IMR-90 (cell line): ENCODE measurements at regions not wholly inside any gene's neighbourhood (a gene's known extent, or its start where the extent isn't known, plus 50 kb on each side); places are given as distances from the start of the nearest gene placed in this dataset.

Experiments
- ATAC-seq: fragments of 200-7000 bp; cut with Tn5 transposase; 2 replicates; pipeline ENCODE4 v1.9.1; 2020; ENCODE audit warnings: low read depth, mild to moderate bottlenecking, moderate library complexity
- BruUV-seq: library from RNA; stranded (reverse); fragments of 400-500 nt; replicated peaks from 2 replicates; lab custom pipeline; 2021; lab: Mats Ljungman, UMichigan
- CTCF ChIA-PET: fragments of 300-600 bp; formaldehyde crosslinking; extraction: SDS; loops from one replicate; lab custom pipeline; 2021; ENCODE audit warnings: antibody characterized with exemption; lab: Yijun Ruan, JAX
- POLR2A ChIA-PET: fragments of 300-600 bp; sonication (Branson Sonifier 250); formaldehyde crosslinking; loops from one replicate; lab custom pipeline; 2022; ENCODE audit warnings: antibody characterized with exemption; ENCODE audit not compliant: unreplicated experiment; lab: Charles Lee
- DNase-seq: peaks from one replicate; pipeline ENCODE4 v3.0.0; 2013
- H2AFZ ChIP-seq: replicated peaks from 2 replicates; pipeline ENCODE3; 2013; ENCODE audit warnings: low read length, mild to moderate bottlenecking; ENCODE audit not compliant: poor library complexity
- H2AK5ac ChIP-seq: 2 replicates; pipeline ENCODE4 v1.6.1; 2013; ENCODE audit warnings: low read depth, low read length, inconsistent platforms
- H2AK9ac ChIP-seq: replicated peaks from 2 replicates; pipeline ENCODE3; 2013; ENCODE audit warnings: mild to moderate bottlenecking, low read depth, low read length, moderate library complexity; ENCODE audit not compliant: poor library complexity
- H2BK120ac ChIP-seq: 2 replicates; pipeline ENCODE4 v1.6.1; 2013; ENCODE audit warnings: low read depth, low read length, inconsistent platforms
- H2BK15ac ChIP-seq: 3 replicates; pipeline ENCODE4 v1.6.1; 2013; ENCODE audit warnings: low read depth, low read length, inconsistent platforms
- H2BK20ac ChIP-seq: 2 replicates; pipeline ENCODE4 v1.6.1; 2013; ENCODE audit warnings: low read depth, mild to moderate bottlenecking, inconsistent platforms, low read length, moderate library complexity
- H2BK5ac ChIP-seq: 2 replicates; pipeline ENCODE4 v1.6.1; 2013; ENCODE audit warnings: mild to moderate bottlenecking, low read depth, low read length, inconsistent platforms; ENCODE audit not compliant: poor library complexity, severe bottlenecking
- H3K14ac ChIP-seq: replicated peaks from 2 replicates; pipeline ENCODE4 v1.6.1; 2013; ENCODE audit warnings: low read depth, low read length, inconsistent platforms
- H3K18ac ChIP-seq: 2 replicates; pipeline ENCODE4 v1.6.1; 2013; ENCODE audit warnings: low read depth, low read length, control low read depth
- H3K23ac ChIP-seq: 2 replicates; pipeline ENCODE4 v1.6.1; 2013; ENCODE audit warnings: low read depth, low read length, inconsistent platforms
- H3K27ac ChIP-seq: 2 replicates; pipeline ENCODE4 v1.5.1; 2013; ENCODE audit warnings: mild to moderate bottlenecking, control low read depth, low read length; ENCODE audit not compliant: insufficient read depth
- H3K27me3 ChIP-seq: 2 replicates; pipeline ENCODE4 v1.6.1; 2013; ENCODE audit warnings: low read length; ENCODE audit not compliant: control insufficient read depth, insufficient read depth
- H3K36me3 ChIP-seq: 2 replicates; pipeline ENCODE4 v1.6.1; 2013; ENCODE audit warnings: low read length, mixed read lengths; ENCODE audit not compliant: control insufficient read depth, insufficient read depth
- H3K4ac ChIP-seq: 2 replicates; pipeline ENCODE4 v1.6.1; 2013; ENCODE audit warnings: low read depth, low read length, inconsistent platforms
- H3K4me1 ChIP-seq: 2 replicates; pipeline ENCODE4 v1.6.1; 2013; ENCODE audit warnings: low read length, mixed read lengths; ENCODE audit not compliant: control insufficient read depth, insufficient read depth
- H3K4me2 ChIP-seq: 2 replicates; pipeline ENCODE4 v1.6.1; 2013; ENCODE audit warnings: low read depth, mild to moderate bottlenecking, control low read depth, low read length, moderate library complexity
- H3K4me3 ChIP-seq: 2 replicates; pipeline ENCODE4 v1.5.1; 2013; ENCODE audit warnings: low read depth, mild to moderate bottlenecking, control low read depth, low read length, moderate library complexity; ENCODE audit not compliant: insufficient read depth
- H3K56ac ChIP-seq: 2 replicates; pipeline ENCODE4 v1.6.1; 2013; ENCODE audit warnings: low read length, inconsistent platforms; ENCODE audit not compliant: insufficient read depth; ENCODE audit errors: extremely low read depth
- H3K79me1 ChIP-seq, 2 experiments: 2 replicates each; pipeline ENCODE4 v1.6.1; 2013; ENCODE audit warnings: low read length in 2 of 2, inconsistent platforms in 1 of 2, low read depth in 1 of 2
- H3K9ac ChIP-seq: 2 replicates; pipeline ENCODE4 v1.6.1; 2013; ENCODE audit warnings: low read depth, low read length, control low read depth
- H3K9me1 ChIP-seq: 2 replicates; pipeline ENCODE4 v1.6.1; 2013; ENCODE audit warnings: low read length, inconsistent platforms; ENCODE audit not compliant: insufficient read depth
- H3K9me3 ChIP-seq: 2 replicates; pipeline ENCODE4 v1.6.1; 2013; ENCODE audit warnings: low read length; ENCODE audit not compliant: control insufficient read depth, insufficient read depth
- H4K20me1 ChIP-seq: 2 replicates; pipeline ENCODE4 v1.6.1; 2013; ENCODE audit warnings: low read length, inconsistent platforms; ENCODE audit not compliant: insufficient read depth
- H4K5ac ChIP-seq: 2 replicates; pipeline ENCODE4 v1.6.1; 2013; ENCODE audit warnings: mild to moderate bottlenecking, low read depth, low read length, control low read depth
- H4K8ac ChIP-seq, 2 experiments: 2 replicates each; pipeline ENCODE4 v1.6.1; 2013; ENCODE audit warnings: low read depth in 2 of 2, low read length in 2 of 2, control low read depth in 1 of 2, inconsistent platforms in 1 of 2
- H4K91ac ChIP-seq: 2 replicates; pipeline ENCODE4 v1.6.1; 2013; ENCODE audit warnings: low read depth, low read length, inconsistent platforms; ENCODE audit not compliant: insufficient read depth
- BHLHE40 ChIP-seq: fragments of 150-350 bp; IDR thresholded peaks from 2 replicates; pipeline ENCODE4 v1.6.1; 2016; ENCODE audit warnings: mild to moderate bottlenecking, low read depth, low read length
- CEBPB ChIP-seq: IDR thresholded peaks from 2 replicates; pipeline ENCODE4 v1.6.1; 2012; ENCODE audit warnings: low read depth, low read length, improper control_type of control experiment
- CHD1 ChIP-seq: IDR thresholded peaks from 2 replicates; pipeline ENCODE4 v1.6.1; 2012; ENCODE audit warnings: low read depth, low read length, improper control_type of control experiment
- CTCF ChIP-seq: conservative IDR thresholded peaks from 2 replicates; pipeline ENCODE4 v1.5.1; 2012; ENCODE audit warnings: mild to moderate bottlenecking, low read depth, low read length, improper control_type of control experiment
- ELK1 ChIP-seq: fragments of 150-350 bp; IDR thresholded peaks from 2 replicates; pipeline ENCODE4 v1.6.1; 2016; ENCODE audit warnings: low read depth, mild to moderate bottlenecking, low read length, moderate library complexity, borderline replicate concordance
- FOS ChIP-seq: fragments of 150-350 bp; IDR thresholded peaks from 2 replicates; pipeline ENCODE4 v1.6.1; 2016; ENCODE audit warnings: low read depth, low read length
- MAFK ChIP-seq: IDR thresholded peaks from 2 replicates; pipeline ENCODE4 v1.6.1; 2012; ENCODE audit warnings: low read depth, low read length, improper control_type of control experiment
- MAZ ChIP-seq: IDR thresholded peaks from 2 replicates; pipeline ENCODE4 v1.6.1; 2012; ENCODE audit warnings: low read depth, mild to moderate bottlenecking, low read length, improper control_type of control experiment, moderate library complexity, borderline replicate concordance
- MXI1 ChIP-seq: IDR thresholded peaks from 2 replicates; pipeline ENCODE4 v1.6.1; 2012; ENCODE audit warnings: low read depth, mild to moderate bottlenecking, low read length, moderate library complexity, borderline replicate concordance
- NFE2L2 ChIP-seq: fragments of 150-350 bp; IDR thresholded peaks from 2 replicates; pipeline ENCODE4 v1.6.1; 2016; ENCODE audit warnings: low read depth, mild to moderate bottlenecking, low read length
- POLR2A ChIP-seq: IDR thresholded peaks from 2 replicates; pipeline ENCODE4 v1.6.1; 2012; ENCODE audit warnings: mild to moderate bottlenecking, low read depth, low read length
- RAD21 ChIP-seq: IDR thresholded peaks from 2 replicates; pipeline ENCODE4 v1.6.1; 2012; ENCODE audit warnings: low read length, improper control_type of control experiment
- RCOR1 ChIP-seq: IDR thresholded peaks from 2 replicates; pipeline ENCODE4 v1.6.1; 2012; ENCODE audit warnings: mild to moderate bottlenecking, low read length, improper control_type of control experiment; ENCODE audit not compliant: insufficient replicate concordance
- RFX5 ChIP-seq: IDR thresholded peaks from 2 replicates; pipeline ENCODE4 v1.8.0; 2012; ENCODE audit warnings: low read depth, mild to moderate bottlenecking, low read length, moderate library complexity
- SMC3 ChIP-seq: fragments of 150-350 bp; IDR thresholded peaks from 2 replicates; pipeline ENCODE4 v1.6.1; 2016; ENCODE audit warnings: low read depth, mild to moderate bottlenecking, antibody characterized with exemption, low read length, moderate library complexity
- USF2 ChIP-seq: fragments of 150-350 bp; IDR thresholded peaks from 2 replicates; pipeline ENCODE4 v1.6.1; 2017; ENCODE audit warnings: mild to moderate bottlenecking, antibody characterized with exemption, low read length, low read depth
- WGBS, 2 experiments: methylation state at CpG; one replicate each; pipeline versions ENCODE4 v1.1.5 to v1.1.7; 2013; ENCODE audit warnings: missing lambda C conversion rate in 2 of 2; ENCODE audit not compliant: insufficient read length in 1 of 2; ENCODE audit errors: extremely low coverage in 2 of 2; 5-methylcytosine and 5-hydroxymethylcytosine counted together
- dilution Hi-C: fragments of 300-500 bp; cut with HindIII; formaldehyde crosslinking; loops from one replicate; pipeline ENCODE4 v1.14.3; 2018; ENCODE audit warnings: low sequenced_read_pairs; ENCODE audit not compliant: unreplicated experiment
- in situ Hi-C: fragments of 300-500 bp; cut with MboI; formaldehyde crosslinking; loops from 3 replicates; pipeline ENCODE4 v1.14.3; 2019; ENCODE audit warnings: low sequenced_read_pairs, inconsistent platforms, mixed read lengths
- intact Hi-C: fragments of 100-400 bp; cut with micrococcal nuclease; formaldehyde crosslinking; loops from 2 replicates; pipeline ENCODE4 v1.10.0; 2022

DNA sequence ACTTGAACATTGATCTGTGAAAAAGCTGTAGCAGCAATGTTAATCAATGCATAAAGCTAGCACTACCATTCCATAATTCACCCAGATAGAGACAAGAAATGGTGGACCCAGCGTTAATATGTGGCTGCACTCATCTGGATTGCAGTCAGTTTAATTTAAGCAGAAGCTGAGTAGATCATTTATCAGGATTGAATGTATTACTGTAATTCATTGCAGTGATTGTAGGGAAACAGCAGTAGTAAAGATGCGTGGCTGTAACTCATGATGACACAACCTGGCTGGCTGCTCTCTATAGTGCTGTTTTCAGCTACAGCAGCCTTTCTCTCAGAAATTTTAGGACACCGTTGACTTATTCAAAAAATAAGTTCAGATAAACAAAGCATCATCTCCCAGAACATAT, 499.5 kb upstream of the SLITRK6 start:
- H3K4me1 ChIP-seq = no peaks in the 10 kb centered on the region
- H3K23ac ChIP-seq = no peak overlapping the region
- H4K20me1 ChIP-seq = no peaks in the 10 kb centered on the region
- H4K8ac ChIP-seq = no peak overlapping the region
- H3K79me1 ChIP-seq = no peaks in the 10 kb centered on the region
- H4K5ac ChIP-seq = no peak overlapping the region
- TF ChIP-seq POLR2A (no peak), MAFK (no peak), RAD21 (no peak), MXI1 (no peak), RFX5 (no peak), MAZ (no peak), USF2 (no peak), ELK1 (no peak), CHD1 (no peak), CTCF (no peak), BHLHE40 (no peak), CEBPB (no peak), NFE2L2 (no peak), SMC3 (no peak), RCOR1 (no peak), FOS (no peak)
- H2AK9ac ChIP-seq = no peak overlapping the region
- no peaks in the 10 kb centered on the region for H3K9me3 ChIP-seq
- no peak overlapping the region for H2BK120ac ChIP-seq
- H2BK20ac ChIP-seq = no peak overlapping the region
- H3K9ac ChIP-seq = no peak overlapping the region
- ChIA-PET POLR2A (no interaction called here), CTCF (no interaction called here)
- H3K4me3 ChIP-seq = no peak overlapping the region
- DNase-seq = no peak
- no peak overlapping the region for H2BK5ac ChIP-seq
- ATAC-seq = no peak
- H2AFZ ChIP-seq = no peak overlapping the region
- no peak overlapping the region for H3K14ac ChIP-seq
- H3K36me3 ChIP-seq = no peaks in the 10 kb centered on the region
- no peaks in the 10 kb centered on the region for H3K27me3 ChIP-seq
- intact Hi-C loops = no loop called here
- in situ Hi-C loops = no loop called here
- no peak overlapping the region for H2BK15ac ChIP-seq
- H2AK5ac ChIP-seq = no peak overlapping the region
- H3K56ac ChIP-seq = no peak overlapping the region
- no peaks in the 10 kb centered on the region for H3K9me1 ChIP-seq
- BruUV-seq = no TSS peak
- dilution Hi-C loops = no loop called here
- WGBS, 2 experiments = no CpG with 5 or more reads among the region's 3 CpGs
- H3K4ac ChIP-seq = no peak overlapping the region
- no peak overlapping the region for H3K18ac ChIP-seq
- no peak overlapping the region for H4K91ac ChIP-seq
- H3K4me2 ChIP-seq = no peak overlapping the region
- H3K27ac ChIP-seq = no peak overlapping the region
